CD4-positive, alpha-beta T cell treated with Interleukin-17A for 1 hour (primary cell): ENCODE measurements at regions not wholly inside any gene's neighbourhood (a gene's known extent, or its start where the extent isn't known, plus 50 kb on each side); places are given as distances from the start of the nearest gene placed in this dataset.
"Not testable (repeated sequence)": the region's sequence is repeated elsewhere in the genome, so short reads cannot be mapped to it uniquely, and the experiment has no call there.

Source experiments
- DNase-seq: peaks from one replicate; pipeline ENCODE4 v3.0.0-alpha.2; 2020

- no peak for DNase-seq
Measured at GRCh38 chr10:62996516-62996915, 136.6 kb upstream of the NRBF2 start.

- no peak for DNase-seq
Measured at GRCh38 chr10:62993121-62993520, 140.0 kb upstream of the NRBF2 start.

- DNase-seq, result no peak
Measured at GRCh38 chr10:62992145-62992721, 140.9 kb upstream of the NRBF2 start.

GRCh38 chr10:62990126-62990525, 143.0 kb upstream of the NRBF2 start:
- no peak for DNase-seq

- DNase-seq, result no peak
Measured at GRCh38 chr10:62985807-62986600, 147.1 kb upstream of the NRBF2 start.

- DNase-seq, result no peak
Measured at GRCh38 chr10:62981096-62981495, 152.0 kb upstream of the NRBF2 start.

- DNase-seq, result no peak
Measured at GRCh38 chr10:62980687-62981086, 152.4 kb upstream of the NRBF2 start.

- no peak for DNase-seq
Measured at GRCh38 chr10:62979921-62980320, 153.2 kb upstream of the NRBF2 start.

GRCh38 chr10:62978482-62978881, 154.6 kb upstream of the NRBF2 start:
- DNase-seq, result no peak

- not testable (repeated sequence) for DNase-seq
Measured at GRCh38 chr10:62974795-62975194, 158.3 kb upstream of the NRBF2 start.

GRCh38 chr10:62972103-62972502, 155.9 kb upstream of the EGR2 start:
- DNase-seq, result no peak

- no peak for DNase-seq
Measured at GRCh38 chr10:62964026-62964425, 147.9 kb upstream of the EGR2 start.

GRCh38 chr10:62961951-62962523, 145.9 kb upstream of the EGR2 start:
- DNase-seq, result no peak

GRCh38 chr10:62960416-62960815, 144.2 kb upstream of the EGR2 start:
- DNase-seq, result no peak

GRCh38 chr10:62959553-62959952, 143.4 kb upstream of the EGR2 start:
- no peak for DNase-seq

GRCh38 chr10:62958980-62959379, 142.8 kb upstream of the EGR2 start:
- no peak for DNase-seq

GRCh38 chr10:62946278-62946677, 130.1 kb upstream of the EGR2 start:
- no peak for DNase-seq

GRCh38 chr10:62939698-62940097, 123.5 kb upstream of the EGR2 start:
- no peak for DNase-seq

GRCh38 chr10:62938672-62939071, 122.5 kb upstream of the EGR2 start:
- DNase-seq, result no peak

GRCh38 chr10:62937674-62938073, 121.5 kb upstream of the EGR2 start:
- DNase-seq, result no peak

- DNase-seq, result no peak
Measured at GRCh38 chr10:62935022-62935421, 118.9 kb upstream of the EGR2 start.

GRCh38 chr10:62934258-62934657, 118.1 kb upstream of the EGR2 start:
- no peak for DNase-seq

GRCh38 chr10:62928763-62929162, 112.6 kb upstream of the EGR2 start:
- DNase-seq, result not testable (repeated sequence)

- DNase-seq, result no peak
Measured at GRCh38 chr10:62926407-62926806, 110.2 kb upstream of the EGR2 start.
